ENCODE measurements at regions not wholly inside any gene's neighbourhood (a gene's known extent, or its start where the extent isn't known, plus 50 kb on each side); places are given as distances from the start of the nearest gene placed in this dataset.

DNA sequence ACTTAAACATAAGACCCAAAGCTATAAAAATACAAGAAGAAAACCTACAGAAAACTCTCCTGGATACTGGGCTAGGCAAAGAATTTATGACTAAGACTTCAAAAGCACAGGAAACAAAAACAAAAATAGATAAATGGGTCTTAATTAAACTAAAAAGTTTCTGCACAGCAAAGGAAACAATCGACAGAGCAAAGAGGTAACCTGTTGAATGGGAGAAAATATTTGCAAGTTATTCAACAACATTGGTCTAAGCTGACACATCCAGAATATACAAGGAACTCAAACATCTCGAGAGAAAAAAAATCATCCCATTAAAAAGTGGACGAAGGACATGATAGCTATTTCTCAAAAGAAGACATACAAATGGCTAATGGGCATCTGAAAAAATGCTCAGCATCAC lies 72.3 kb upstream of the RBBP8 start:
- DNase-seq = no peak
- peaks cover 0 to 4% (median 0%) of the 10 kb centered on the region in 7 donors for H3K9me3 Mint-ChIP-seq
- Histone ChIP-seq H3K4me2 (replicated peaks; ENCODE audit: extremely low read depth, low read length, poor library complexity, severe bottlenecking) (no peak overlapping the region), H3K27ac (ENCODE audit: low read depth in 1 of 2, low read length in 2 of 2) (no peak overlapping the region), H3K27me3 (ENCODE audit: control insufficient read depth in 2 of 2, insufficient read depth in 2 of 2, low read length in 2 of 2) (no peaks in the 10 kb centered on the region), H3K4me1 (ENCODE audit: control insufficient read depth in 1 of 2, insufficient read depth in 2 of 2, low read length in 2 of 2) (no peaks in the 10 kb centered on the region), H2AFZ (ENCODE audit: insufficient read depth, low read depth, low read length, poor library complexity, severe bottlenecking) (no peak overlapping the region), H3K79me2 (ENCODE audit: insufficient read depth, low read length) (no peaks in the 10 kb centered on the region), H3K9me3 (replicated peaks in 1 of 2; ENCODE audit: control insufficient read depth in 1 of 2, insufficient read depth in 1 of 2, low read length in 2 of 2) (no peaks in the 10 kb centered on the region), H3K36me3 (replicated peaks in 1 of 2; ENCODE audit: control insufficient read depth in 1 of 2, insufficient read depth in 2 of 2, low read length in 2 of 2) (no peaks in the 10 kb centered on the region), H3K9ac (ENCODE audit: insufficient read depth, low read length, poor library complexity, severe bottlenecking) (no peak overlapping the region), H3K4me3 (replicated peaks in 1 of 3; ENCODE audit: low read depth in 2 of 3, low read length in 3 of 3) (no peak overlapping the region), H4K20me1 (ENCODE audit: insufficient read depth, low read length) (no peaks in the 10 kb centered on the region)
- H3K27me3 Mint-ChIP-seq (ENCODE audit: low read depth in 3 of 3) = peaks cover 0 to 3% (median 3%) of the 10 kb centered on the region in 3 donors
- no peak overlapping the region for H3K4me3 Mint-ChIP-seq
- intact Hi-C loops (cut with micrococcal nuclease) = no loop called here
- H3K27ac Mint-ChIP-seq = no peak overlapping the region
- TF ChIP-seq, protein P1, sequence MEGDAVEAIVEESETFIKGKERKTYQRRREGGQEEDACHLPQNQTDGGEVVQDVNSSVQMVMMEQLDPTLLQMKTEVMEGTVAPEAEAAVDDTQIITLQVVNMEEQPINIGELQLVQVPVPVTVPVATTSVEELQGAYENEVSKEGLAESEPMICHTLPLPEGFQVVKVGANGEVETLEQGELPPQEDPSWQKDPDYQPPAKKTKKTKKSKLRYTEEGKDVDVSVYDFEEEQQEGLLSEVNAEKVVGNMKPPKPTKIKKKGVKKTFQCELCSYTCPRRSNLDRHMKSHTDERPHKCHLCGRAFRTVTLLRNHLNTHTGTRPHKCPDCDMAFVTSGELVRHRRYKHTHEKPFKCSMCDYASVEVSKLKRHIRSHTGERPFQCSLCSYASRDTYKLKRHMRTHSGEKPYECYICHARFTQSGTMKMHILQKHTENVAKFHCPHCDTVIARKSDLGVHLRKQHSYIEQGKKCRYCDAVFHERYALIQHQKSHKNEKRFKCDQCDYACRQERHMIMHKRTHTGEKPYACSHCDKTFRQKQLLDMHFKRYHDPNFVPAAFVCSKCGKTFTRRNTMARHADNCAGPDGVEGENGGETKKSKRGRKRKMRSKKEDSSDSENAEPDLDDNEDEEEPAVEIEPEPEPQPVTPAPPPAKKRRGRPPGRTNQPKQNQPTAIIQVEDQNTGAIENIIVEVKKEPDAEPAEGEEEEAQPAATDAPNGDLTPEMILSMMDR (IDR thresholded peaks at IDR 0.05) = no peak
- H3K4me1 Mint-ChIP-seq = no peaks in the 10 kb centered on the region
- no peaks in the 10 kb centered on the region for H3K36me3 Mint-ChIP-seq
- no CpG with 5 or more reads among the region's 3 CpGs for WGBS (ENCODE audit: insufficient coverage)

DNA sequence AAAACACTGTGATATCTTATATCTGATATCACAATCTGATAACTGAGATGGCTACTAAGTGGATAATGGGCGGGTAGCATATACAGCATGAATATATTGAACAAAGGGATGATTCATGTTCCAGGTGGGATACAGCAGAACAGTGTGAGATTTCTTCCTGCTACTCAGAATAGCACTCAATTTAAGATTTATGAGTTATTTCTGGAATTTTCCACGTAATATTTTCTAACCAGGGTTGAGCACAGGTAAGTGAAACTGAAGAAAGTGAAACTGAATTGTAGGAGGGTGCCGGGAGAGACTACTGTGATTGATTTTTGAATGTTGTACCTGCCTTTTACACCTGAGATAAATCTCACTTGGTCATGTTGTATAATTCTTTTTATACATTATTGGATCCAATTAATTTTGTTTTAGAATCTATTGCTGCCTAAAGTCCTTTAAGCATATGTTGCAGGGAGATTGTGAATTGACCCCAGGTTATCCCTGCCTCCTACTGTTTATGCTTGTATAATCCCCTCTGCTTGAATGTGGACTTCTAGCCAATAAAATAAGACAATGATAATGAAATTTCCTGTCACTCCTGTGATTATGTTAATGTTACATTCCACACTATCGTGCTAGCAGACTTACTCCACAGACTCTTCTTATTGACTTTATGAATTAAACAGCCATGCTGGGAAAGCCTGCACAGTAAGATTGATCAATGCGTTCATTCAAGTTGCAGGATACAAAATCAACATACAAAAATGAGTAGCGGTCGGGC lies 67.6 kb upstream of the RBBP8 start:
- Mint-ChIP-seq H3K4me1 (no peaks in the 10 kb centered on the region), H3K27me3 (ENCODE audit: low read depth in 3 of 3) (peaks cover 0 to 3% (median 3%) of the 10 kb centered on the region in 3 donors), H3K27ac (no peak overlapping the region), H3K9me3 (peaks cover 0 to 8% (median 0%) of the 10 kb centered on the region in 7 donors), H3K36me3 (no peaks in the 10 kb centered on the region), H3K4me3 (no peak overlapping the region)
- H3K9ac ChIP-seq (ENCODE audit: insufficient read depth, low read length, poor library complexity, severe bottlenecking) = no peak overlapping the region
- intact Hi-C loops (cut with micrococcal nuclease) = no loop called here
- no peaks in the 10 kb centered on the region for H3K36me3 ChIP-seq (replicated peaks in 1 of 2; ENCODE audit: control insufficient read depth in 1 of 2, insufficient read depth in 2 of 2, low read length in 2 of 2)
- H3K79me2 ChIP-seq (ENCODE audit: insufficient read depth, low read length) = no peaks in the 10 kb centered on the region
- H3K4me1 ChIP-seq (ENCODE audit: control insufficient read depth in 1 of 2, insufficient read depth in 2 of 2, low read length in 2 of 2) = no peaks in the 10 kb centered on the region
- no peak overlapping the region for H3K4me3 ChIP-seq (replicated peaks in 1 of 3; ENCODE audit: low read depth in 2 of 3, low read length in 3 of 3)
- H3K9me3 ChIP-seq (replicated peaks in 1 of 2; ENCODE audit: control insufficient read depth in 1 of 2, insufficient read depth in 1 of 2, low read length in 2 of 2) = no peaks in the 10 kb centered on the region
- no peak for DNase-seq
- H2AFZ ChIP-seq (ENCODE audit: insufficient read depth, low read depth, low read length, poor library complexity, severe bottlenecking) = no peak overlapping the region
- H3K27me3 ChIP-seq (ENCODE audit: control insufficient read depth in 2 of 2, insufficient read depth in 2 of 2, low read length in 2 of 2) = no peaks in the 10 kb centered on the region
- no peaks in the 10 kb centered on the region for H4K20me1 ChIP-seq (ENCODE audit: insufficient read depth, low read length)
- 100% methylated on average over 3 of the region's 7 CpGs for WGBS (ENCODE audit: insufficient coverage)
- no peak overlapping the region for H3K4me2 ChIP-seq (replicated peaks; ENCODE audit: extremely low read depth, low read length, poor library complexity, severe bottlenecking)
- TF ChIP-seq, protein P1 (IDR thresholded peaks at IDR 0.05) = no peak
- H3K27ac ChIP-seq (ENCODE audit: low read depth in 1 of 2, low read length in 2 of 2) = no peak overlapping the region

All from CD14-positive monocyte (primary cell).